ES-I3 (cell line): ENCODE measurements at regions not wholly inside any gene's neighbourhood (a gene's known extent, or its start where the extent isn't known, plus 50 kb on each side); places are given as distances from the start of the nearest gene placed in this dataset.
"Not testable (repeated sequence)": the region's sequence is repeated elsewhere in the genome, so short reads cannot be mapped to it uniquely, and the experiment has no call there.

ENCODE experiments used
- H3K36me3 ChIP-seq: 2 replicates; pipeline ENCODE4 v1.6.1; 2013; ENCODE audit warnings: mild to moderate bottlenecking, low read length, control low read depth, moderate library complexity; ENCODE audit not compliant: insufficient read depth
- H3K4me1 ChIP-seq: 2 replicates; pipeline ENCODE4 v1.6.1; 2013; ENCODE audit warnings: mild to moderate bottlenecking, control low read depth, low read length; ENCODE audit not compliant: insufficient read depth
- H3K9ac ChIP-seq: 2 replicates; pipeline ENCODE4 v1.6.1; 2013; ENCODE audit warnings: low read depth, mild to moderate bottlenecking, low read length, moderate library complexity
- H3K9me3 ChIP-seq: 2 replicates; pipeline ENCODE4 v1.6.1; 2013; ENCODE audit warnings: mild to moderate bottlenecking, low read length, moderate library complexity; ENCODE audit not compliant: control insufficient read depth, insufficient read depth

GRCh38 chr12:19763488-19763887 lies 324.2 kb downstream of the AEBP2 start:
- H3K9ac ChIP-seq, result no peak overlapping the region
- H3K36me3 ChIP-seq, result no peaks in the 10 kb centered on the region
- H3K4me1 ChIP-seq, result no peaks in the 10 kb centered on the region
- H3K9me3 ChIP-seq, result no peaks in the 10 kb centered on the region

GRCh38 chr12:19764408-19764807 lies 325.1 kb downstream of the AEBP2 start:
- no peaks in the 10 kb centered on the region for H3K4me1 ChIP-seq
- H3K9me3 ChIP-seq, result no peaks in the 10 kb centered on the region
- H3K36me3 ChIP-seq, result no peaks in the 10 kb centered on the region
- H3K9ac ChIP-seq, result no peak overlapping the region

DNA sequence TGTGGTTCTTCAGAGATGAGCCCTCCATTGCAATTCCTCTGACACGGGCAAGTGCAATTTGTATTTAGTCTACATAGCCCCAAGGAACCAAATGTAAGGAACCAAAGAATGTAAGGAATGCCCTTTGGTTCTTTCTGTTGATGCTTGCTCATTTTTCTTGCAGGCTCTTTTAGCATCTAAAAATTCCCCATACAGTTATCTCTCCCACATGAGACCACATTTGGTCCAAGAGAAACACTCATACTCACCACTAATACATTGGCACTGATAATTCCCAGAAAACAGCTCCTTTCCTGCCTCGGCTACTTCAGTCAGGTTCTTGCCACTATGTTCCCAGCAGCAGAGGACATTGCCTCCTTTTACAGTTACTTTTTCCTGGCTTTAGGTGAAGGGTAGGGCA lies 332.6 kb downstream of the AEBP2 start:
- peaks cover 6% of the 10 kb centered on the region; the same call in 1 of the 2 replicates for H3K4me1 ChIP-seq
- H3K9ac ChIP-seq, result no peak overlapping the region
- H3K9me3 ChIP-seq, result no peaks in the 10 kb centered on the region
- no peaks in the 10 kb centered on the region for H3K36me3 ChIP-seq

DNA sequence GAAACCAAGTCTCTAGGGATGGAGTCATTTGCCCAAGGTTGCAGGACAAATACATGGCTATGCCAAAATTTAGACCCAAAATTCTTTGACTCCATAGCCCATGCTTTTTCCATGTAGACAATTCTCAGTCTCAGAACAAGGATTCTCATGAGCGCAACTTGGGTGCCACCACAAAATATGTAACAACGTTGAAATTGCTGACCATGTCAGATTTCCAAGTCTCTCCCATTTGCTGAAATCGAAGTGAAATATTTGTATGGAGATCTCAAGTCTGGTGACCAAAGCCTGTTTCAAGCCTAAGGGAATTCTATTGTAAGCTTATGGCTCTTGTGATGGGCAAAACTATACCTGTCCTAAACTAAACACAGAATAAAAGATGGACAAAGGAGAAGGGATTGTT lies 333.5 kb downstream of the AEBP2 start:
- no peaks in the 10 kb centered on the region for H3K9me3 ChIP-seq
- H3K4me1 ChIP-seq, result peaks cover 6% of the 10 kb centered on the region; the same call in 1 of the 2 replicates
- no peaks in the 10 kb centered on the region for H3K36me3 ChIP-seq
- H3K9ac ChIP-seq, result no peak overlapping the region

GRCh38 chr12:19775241-19775640 lies 335.9 kb downstream of the AEBP2 start:
- Histone ChIP-seq H3K9ac (no peak overlapping the region), H3K9me3 (no peaks in the 10 kb centered on the region), H3K36me3 (no peaks in the 10 kb centered on the region), H3K4me1 (peaks cover 24% of the 10 kb centered on the region)

GRCh38 chr12:19775976-19776375 lies 336.7 kb downstream of the AEBP2 start:
- not testable (repeated sequence) for H3K9me3 ChIP-seq, H3K9ac ChIP-seq, H3K36me3 ChIP-seq
- peaks cover 24% of the 10 kb centered on the region for H3K4me1 ChIP-seq

- H3K9me3 ChIP-seq, result no peaks in the 10 kb centered on the region
- H3K9ac ChIP-seq, result no peak overlapping the region
- H3K36me3 ChIP-seq, result no peaks in the 10 kb centered on the region
- peaks cover 18% of the 10 kb centered on the region for H3K4me1 ChIP-seq
These were observed 338.9 kb downstream of the AEBP2 start for GRCh38 chr12:19778172-19778571.

DNA sequence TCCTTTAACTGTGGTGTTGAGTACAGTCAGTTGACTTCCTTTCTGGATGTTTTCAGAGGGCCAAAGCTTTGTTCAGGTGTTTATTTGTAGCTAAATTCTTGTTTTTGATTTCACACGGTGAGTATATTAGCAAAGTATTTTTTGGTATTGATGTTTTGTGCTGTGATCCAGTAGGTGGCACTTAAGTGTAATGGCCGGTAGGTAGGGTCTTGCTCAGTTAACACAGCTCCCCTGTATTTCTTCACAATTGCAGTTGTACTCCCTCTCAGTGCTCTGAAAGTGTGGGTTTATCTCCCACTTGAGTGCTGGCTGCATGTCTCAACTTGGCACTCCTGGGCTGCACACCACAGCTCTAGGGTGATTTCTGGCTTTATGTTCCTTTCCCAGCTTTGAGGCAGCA lies 339.5 kb downstream of the AEBP2 start:
- Histone ChIP-seq H3K4me1 (peaks cover 18% of the 10 kb centered on the region), H3K36me3 (no peaks in the 10 kb centered on the region), H3K9ac (no peak overlapping the region), H3K9me3 (no peaks in the 10 kb centered on the region)

DNA sequence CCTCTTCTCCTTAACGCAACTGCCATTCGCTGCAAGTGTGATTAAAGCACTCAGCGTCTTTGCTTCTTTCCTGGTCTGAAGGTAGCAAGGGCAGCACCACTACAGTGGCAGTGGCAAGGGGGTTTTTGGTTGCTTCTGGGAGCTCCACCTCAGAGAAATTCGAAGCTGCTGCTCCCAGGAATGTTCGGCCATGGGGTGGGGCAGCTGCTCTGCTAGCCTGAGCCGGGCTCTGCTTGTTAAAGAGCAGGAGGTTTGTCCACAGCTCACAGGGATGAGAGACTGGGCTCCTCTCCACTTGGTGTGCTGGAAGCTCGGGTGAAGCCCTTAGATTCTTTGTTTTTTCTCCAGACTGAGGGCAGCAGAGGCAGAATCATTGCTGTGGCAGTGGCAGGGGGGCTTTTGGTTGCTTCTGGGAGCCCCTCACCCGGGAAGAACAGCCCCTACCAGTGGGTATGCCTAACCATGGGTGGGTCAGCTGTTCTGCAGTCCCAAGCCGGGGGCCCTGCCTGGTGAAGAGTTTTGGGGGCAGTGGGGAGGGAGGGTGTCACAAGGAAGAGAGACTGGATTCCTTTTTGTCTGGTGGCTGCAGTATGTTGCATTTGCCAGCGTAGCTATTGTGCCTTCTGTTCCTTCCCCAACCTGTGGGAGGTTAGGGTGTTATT lies 340.2 kb downstream of the AEBP2 start:
- H3K9ac ChIP-seq, result no peak overlapping the region
- peaks cover 18% of the 10 kb centered on the region for H3K4me1 ChIP-seq
- no peaks in the 10 kb centered on the region for H3K9me3 ChIP-seq
- H3K36me3 ChIP-seq, result no peaks in the 10 kb centered on the region

- Histone ChIP-seq H3K4me1 (peaks cover 18% of the 10 kb centered on the region), H3K9ac (no peak overlapping the region), H3K36me3 (no peaks in the 10 kb centered on the region), H3K9me3 (no peaks in the 10 kb centered on the region)
These were observed 341.2 kb downstream of the AEBP2 start for GRCh38 chr12:19780460-19780859.

GRCh38 chr12:19783547-19784444 lies 344.5 kb downstream of the AEBP2 start:
- Histone ChIP-seq H3K4me1 (peaks cover 11% of the 10 kb centered on the region), H3K36me3 (no peaks in the 10 kb centered on the region), H3K9ac (peak overlapping the region; percentile 39), H3K9me3 (no peaks in the 10 kb centered on the region)

DNA sequence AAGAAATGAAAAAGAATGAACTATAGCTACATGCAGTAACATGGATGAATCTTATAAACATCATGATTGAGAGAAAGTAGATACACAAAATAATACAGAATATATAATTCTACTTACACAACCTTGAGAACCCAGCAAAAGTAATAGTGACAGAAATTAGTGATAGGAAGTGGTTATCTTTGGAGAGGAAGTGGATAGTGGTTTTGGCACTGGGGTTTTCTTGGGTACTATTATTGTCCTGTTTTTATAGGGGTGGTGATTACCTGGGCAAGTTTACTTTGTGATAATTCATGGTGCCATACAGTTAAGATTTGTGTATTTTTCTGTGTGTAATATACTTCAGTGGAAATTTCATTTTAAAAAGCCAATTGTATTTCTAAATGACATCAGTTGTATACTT lies 352.7 kb downstream of the AEBP2 start:
- H3K9ac ChIP-seq, result no peak overlapping the region
- no peaks in the 10 kb centered on the region for H3K9me3 ChIP-seq
- H3K36me3 ChIP-seq, result no peaks in the 10 kb centered on the region
- no peaks in the 10 kb centered on the region for H3K4me1 ChIP-seq

DNA sequence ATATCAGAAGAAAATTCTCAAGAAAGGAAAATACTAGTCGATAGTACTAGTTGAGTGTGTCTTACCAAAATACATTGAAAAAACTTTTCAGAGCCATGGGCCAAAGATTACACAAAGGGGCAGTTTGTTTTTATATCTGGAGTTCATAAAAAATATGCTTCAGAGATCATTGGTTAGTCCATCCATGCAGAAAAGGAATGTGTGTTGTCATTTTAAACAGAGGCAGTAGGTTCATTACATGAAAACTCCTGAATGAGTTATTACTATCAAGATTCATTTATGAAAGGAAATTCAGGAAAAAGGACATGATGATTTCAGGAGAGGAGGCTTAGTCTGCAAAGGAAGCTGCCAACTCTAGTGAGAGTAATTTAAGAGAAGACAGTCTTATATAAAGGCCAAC lies 354.8 kb downstream of the AEBP2 start:
- no peak overlapping the region for H3K9ac ChIP-seq
- no peaks in the 10 kb centered on the region for H3K36me3 ChIP-seq
- no peaks in the 10 kb centered on the region for H3K4me1 ChIP-seq

DNA sequence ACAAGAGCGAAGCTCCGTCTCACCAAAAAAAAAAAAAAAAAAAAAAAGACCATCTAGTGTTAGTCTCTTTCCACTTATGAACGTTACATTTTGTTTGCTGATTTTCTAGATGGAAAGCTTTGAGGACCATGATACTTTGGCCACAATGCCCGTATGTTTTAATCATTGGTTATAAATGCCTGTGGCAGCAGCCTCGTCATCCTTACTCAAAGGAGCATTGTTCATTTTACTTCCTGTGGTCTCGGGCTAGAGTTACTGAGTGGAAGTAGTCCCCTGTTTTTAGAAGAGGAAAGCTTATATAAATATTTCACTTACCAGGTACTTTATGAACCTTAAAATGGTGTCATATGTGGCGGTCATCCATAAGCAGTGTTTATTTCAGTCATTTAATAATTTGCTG lies 359.9 kb downstream of the AEBP2 start:
- Histone ChIP-seq H3K9me3 (no peaks in the 10 kb centered on the region), H3K36me3 (no peaks in the 10 kb centered on the region), H3K4me1 (0 out of 2 replicates have a peak, but pooled peaks cover 4% of the 10 kb centered on the region), H3K9ac (no peak overlapping the region)

More for the DNA sequence above, 354.8 kb downstream of the AEBP2 start:
- H3K9me3 ChIP-seq, result no peaks in the 10 kb centered on the region
